ENCODE measurements at regions not wholly inside any gene's neighbourhood (a gene's known extent, or its start where the extent isn't known, plus 50 kb on each side); places are given as distances from the start of the nearest gene placed in this dataset.
"Not testable (repeated sequence)": the region's sequence is repeated elsewhere in the genome, so short reads cannot be mapped to it uniquely, and the experiment has no call there.

GRCh38 chr2:211014906-211015305 is 458.5 kb downstream of the CPS1 start:
- no peak for DNase-seq (ENCODE audit: low spot score)
- Mint-ChIP-seq H3K27ac (no peak overlapping the region), H3K4me1 (no peaks in the 10 kb centered on the region), H3K4me3 (no peak overlapping the region), H3K9me3 (no peaks in the 10 kb centered on the region), H3K36me3 (no peaks in the 10 kb centered on the region), H3K27me3 (ENCODE audit: insufficient read depth, low read depth) (no peaks in the 10 kb centered on the region)
- no peaks in the 10 kb centered on the region for H4K20me1 ChIP-seq (ENCODE audit: low read depth)
- no peaks in the 10 kb centered on the region for H3F3A ChIP-seq (ENCODE audit: low read depth)
- H3K9ac ChIP-seq = no peak overlapping the region
- H3K27me3 ChIP-seq = no peaks in the 10 kb centered on the region
- no peaks in the 10 kb centered on the region for H3K79me2 ChIP-seq (ENCODE audit: low read depth)
- no peak overlapping the region for H3K4me2 ChIP-seq
- H3K4me1 ChIP-seq = no peaks in the 10 kb centered on the region
- no peaks in the 10 kb centered on the region for H3K9me3 ChIP-seq (ENCODE audit: low read depth)
- H3K4me3 ChIP-seq = no peak overlapping the region
- no peak for TF ChIP-seq EZH2phosphoT487 (IDR thresholded peaks at IDR 0.05)
- TF ChIP-seq, protein P1, sequence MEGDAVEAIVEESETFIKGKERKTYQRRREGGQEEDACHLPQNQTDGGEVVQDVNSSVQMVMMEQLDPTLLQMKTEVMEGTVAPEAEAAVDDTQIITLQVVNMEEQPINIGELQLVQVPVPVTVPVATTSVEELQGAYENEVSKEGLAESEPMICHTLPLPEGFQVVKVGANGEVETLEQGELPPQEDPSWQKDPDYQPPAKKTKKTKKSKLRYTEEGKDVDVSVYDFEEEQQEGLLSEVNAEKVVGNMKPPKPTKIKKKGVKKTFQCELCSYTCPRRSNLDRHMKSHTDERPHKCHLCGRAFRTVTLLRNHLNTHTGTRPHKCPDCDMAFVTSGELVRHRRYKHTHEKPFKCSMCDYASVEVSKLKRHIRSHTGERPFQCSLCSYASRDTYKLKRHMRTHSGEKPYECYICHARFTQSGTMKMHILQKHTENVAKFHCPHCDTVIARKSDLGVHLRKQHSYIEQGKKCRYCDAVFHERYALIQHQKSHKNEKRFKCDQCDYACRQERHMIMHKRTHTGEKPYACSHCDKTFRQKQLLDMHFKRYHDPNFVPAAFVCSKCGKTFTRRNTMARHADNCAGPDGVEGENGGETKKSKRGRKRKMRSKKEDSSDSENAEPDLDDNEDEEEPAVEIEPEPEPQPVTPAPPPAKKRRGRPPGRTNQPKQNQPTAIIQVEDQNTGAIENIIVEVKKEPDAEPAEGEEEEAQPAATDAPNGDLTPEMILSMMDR (IDR thresholded peaks at IDR 0.05) = no peak
- no peak for TF ChIP-seq EZH2 (IDR thresholded peaks at IDR 0.05)
- H3K36me3 ChIP-seq = no peaks in the 10 kb centered on the region
- H3K27ac ChIP-seq = no peak overlapping the region
- H2AFZ ChIP-seq (replicated peaks) = no peak overlapping the region

DNA sequence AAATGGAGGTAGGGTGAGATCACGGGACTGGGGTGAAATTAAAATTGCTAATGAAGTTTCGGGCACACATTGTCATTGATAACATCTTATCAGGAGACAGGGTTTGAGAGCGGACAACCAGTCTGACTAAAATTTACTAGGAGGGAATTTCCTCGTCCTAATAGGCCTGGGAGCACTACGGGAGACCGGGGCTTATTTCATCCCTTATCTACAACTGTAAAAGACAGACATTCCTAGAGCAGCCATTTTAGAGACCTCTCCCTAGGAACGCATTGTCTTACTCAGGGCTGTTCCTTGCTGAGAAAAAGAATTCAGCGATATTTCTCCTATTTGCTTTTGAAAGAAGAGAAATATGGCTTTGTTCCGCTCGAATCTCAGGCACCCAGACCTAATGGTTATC is 468.7 kb downstream of the CPS1 start:
- not testable (repeated sequence) for H3K4me1 ChIP-seq; H4K20me1 ChIP-seq (ENCODE audit: low read depth); H3K4me1 Mint-ChIP-seq; DNase-seq (ENCODE audit: low spot score); H3K27ac Mint-ChIP-seq; H3F3A ChIP-seq (ENCODE audit: low read depth); H3K36me3 ChIP-seq; H3K27me3 ChIP-seq; H3K9ac ChIP-seq; H3K27me3 Mint-ChIP-seq (ENCODE audit: insufficient read depth, low read depth); H3K27ac ChIP-seq; H3K4me3 ChIP-seq; H3K79me2 ChIP-seq (ENCODE audit: low read depth); H3K4me2 ChIP-seq; H2AFZ ChIP-seq (replicated peaks); H3K4me3 Mint-ChIP-seq
- H3K9me3 ChIP-seq (ENCODE audit: low read depth) = peaks cover 13% of the 10 kb centered on the region
- H3K36me3 Mint-ChIP-seq = peaks cover 11% of the 10 kb centered on the region
- peaks cover 41% of the 10 kb centered on the region for H3K9me3 Mint-ChIP-seq

DNA sequence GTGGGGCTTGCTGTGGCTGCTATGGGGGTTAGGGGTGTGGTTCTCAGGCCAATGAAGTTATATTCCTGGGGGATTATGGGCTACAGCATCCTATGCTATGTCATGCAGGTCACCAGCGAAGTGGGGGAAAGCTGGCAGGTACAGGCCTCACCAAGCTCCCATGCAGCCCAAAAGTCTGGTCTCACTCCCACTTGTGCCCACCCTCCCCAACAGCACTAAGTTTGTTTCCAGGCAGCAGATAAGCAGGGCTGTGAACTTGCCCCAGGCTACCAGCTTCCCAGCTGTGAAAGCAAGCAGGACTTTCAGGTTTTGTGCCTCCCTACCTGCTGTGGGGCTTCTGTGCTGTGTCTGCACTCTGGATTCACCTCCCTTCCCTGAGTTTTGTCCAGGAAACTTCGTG is 469.7 kb downstream of the CPS1 start:
- Histone ChIP-seq H4K20me1 (ENCODE audit: low read depth) (no peaks in the 10 kb centered on the region), H3K9me3 (ENCODE audit: low read depth) (peaks cover 13% of the 10 kb centered on the region), H3K4me3 (no peak overlapping the region), H3K27me3 (no peaks in the 10 kb centered on the region), H2AFZ (replicated peaks) (no peak overlapping the region), H3K4me1 (no peaks in the 10 kb centered on the region), H3K4me2 (no peak overlapping the region), H3K27ac (no peak overlapping the region), H3K9ac (no peak overlapping the region), H3F3A (ENCODE audit: low read depth) (no peaks in the 10 kb centered on the region), H3K36me3 (no peaks in the 10 kb centered on the region), H3K79me2 (ENCODE audit: low read depth) (no peaks in the 10 kb centered on the region)
- H3K27me3 Mint-ChIP-seq (ENCODE audit: insufficient read depth, low read depth) = peaks cover 7% of the 10 kb centered on the region
- H3K27ac Mint-ChIP-seq = no peak overlapping the region
- H3K4me1 Mint-ChIP-seq = no peaks in the 10 kb centered on the region
- TF ChIP-seq EZH2 (IDR thresholded peaks at IDR 0.05) (no peak), EZH2phosphoT487 (IDR thresholded peaks at IDR 0.05) (no peak)
- TF ChIP-seq, protein P1 (IDR thresholded peaks at IDR 0.05) = no peak
- H3K4me3 Mint-ChIP-seq = no peak overlapping the region
- no peak for DNase-seq (ENCODE audit: low spot score)
- peaks cover 41% of the 10 kb centered on the region for H3K9me3 Mint-ChIP-seq
- H3K36me3 Mint-ChIP-seq = peaks cover 11% of the 10 kb centered on the region

GRCh38 chr2:211027976-211028375 is 471.6 kb downstream of the CPS1 start:
- Histone ChIP-seq H3K4me2 (no peak overlapping the region), H3K27ac (no peak overlapping the region), H3K36me3 (no peaks in the 10 kb centered on the region), H3K9ac (no peak overlapping the region), H3K4me3 (no peak overlapping the region), H2AFZ (replicated peaks) (no peak overlapping the region), H3F3A (ENCODE audit: low read depth) (no peaks in the 10 kb centered on the region), H3K27me3 (no peaks in the 10 kb centered on the region), H3K4me1 (no peaks in the 10 kb centered on the region), H3K9me3 (ENCODE audit: low read depth) (peaks cover 13% of the 10 kb centered on the region), H3K79me2 (ENCODE audit: low read depth) (no peaks in the 10 kb centered on the region), H4K20me1 (ENCODE audit: low read depth) (no peaks in the 10 kb centered on the region)
- DNase-seq (ENCODE audit: low spot score) = no peak
- Mint-ChIP-seq H3K36me3 (peaks cover 11% of the 10 kb centered on the region), H3K4me3 (no peak overlapping the region), H3K27me3 (ENCODE audit: insufficient read depth, low read depth) (peaks cover 7% of the 10 kb centered on the region), H3K9me3 (peaks cover 29% of the 10 kb centered on the region), H3K4me1 (no peaks in the 10 kb centered on the region), H3K27ac (no peak overlapping the region)
- TF ChIP-seq EZH2 (IDR thresholded peaks at IDR 0.05) = no peak
- TF ChIP-seq, protein P1 (IDR thresholded peaks at IDR 0.05) = no peak
- no peak for TF ChIP-seq EZH2phosphoT487 (IDR thresholded peaks at IDR 0.05)
